Astrocyte of the spinal cord (primary cell): ENCODE measurements at regions not wholly inside any gene's neighbourhood (a gene's known extent, or its start where the extent isn't known, plus 50 kb on each side); places are given as distances from the start of the nearest gene placed in this dataset.

Experiments used
- DNase-seq: peaks from one replicate; pipeline ENCODE4 v3.0.0; 2011; ENCODE audit warnings: low read depth, low spot score
- H3K4me3 ChIP-seq: 2 replicates; pipeline ENCODE4 v1.5.1; 2011; ENCODE audit warnings: low read depth, mild to moderate bottlenecking, low read length, moderate library complexity
- CTCF ChIP-seq: IDR thresholded peaks from 2 replicates; pipeline ENCODE4 v1.5.1; 2012; ENCODE audit warnings: low read depth, mild to moderate bottlenecking, low read length, inconsistent platforms
- in situ Hi-C: cut with HindIII; loops from 2 replicates; pipeline ENCODE4 v1.10.0; 2017; ENCODE audit warnings: low sequenced_read_pairs

GRCh38 chr10:25766213-25766612 lies 167.8 kb upstream of the MYO3A start:
- in situ Hi-C loops = no loop called here
- no peak for TF ChIP-seq CTCF
- H3K4me3 ChIP-seq = no peak overlapping the region
- no peak for DNase-seq

DNA sequence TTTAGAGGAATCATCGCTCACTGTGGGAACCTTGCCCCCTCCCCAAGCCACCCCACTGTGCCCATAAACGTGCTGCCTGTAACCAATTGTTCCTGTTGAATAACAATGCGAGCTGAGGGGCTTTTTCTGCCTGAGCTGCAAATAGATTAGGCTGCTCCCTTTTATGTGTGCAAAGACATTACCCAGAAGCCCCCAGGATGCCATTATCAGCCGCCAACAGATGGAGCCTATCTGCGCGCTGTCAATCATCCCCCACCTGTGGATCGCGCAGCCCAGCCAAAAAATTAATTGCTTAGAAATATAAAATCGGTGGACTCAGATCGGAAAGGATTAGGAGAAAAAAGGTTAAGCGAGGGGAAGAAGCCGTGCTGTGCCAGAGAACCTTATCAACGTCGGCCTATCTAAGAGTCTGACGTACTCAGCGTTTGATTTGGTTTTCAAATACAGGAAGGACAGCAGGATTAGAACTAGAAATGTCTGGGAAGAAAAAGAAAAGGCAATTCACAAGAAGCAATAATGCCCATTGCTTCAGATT lies 167.3 kb upstream of the MYO3A start:
- in situ Hi-C loops = no loop called here
- no peak for DNase-seq
- no peak overlapping the region for H3K4me3 ChIP-seq
- no peak for TF ChIP-seq CTCF

DNA sequence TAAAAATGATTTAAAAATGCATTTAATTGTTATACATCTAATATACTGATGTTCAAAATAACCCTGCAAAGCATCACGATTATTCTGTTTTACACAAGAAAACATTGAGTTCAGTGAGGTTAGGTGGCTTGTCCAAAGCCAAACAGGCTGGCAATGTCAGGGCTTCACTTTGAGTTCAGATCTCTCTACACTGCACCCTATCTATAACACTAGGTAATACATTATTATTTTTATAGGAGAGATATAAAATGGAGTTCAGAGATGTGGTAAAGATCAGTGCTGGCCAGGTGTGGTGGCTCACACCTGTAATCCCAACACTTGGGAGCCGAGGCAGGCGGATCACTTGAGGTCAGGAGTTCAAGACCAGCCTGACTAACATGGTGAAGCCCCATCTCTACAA lies 165.9 kb upstream of the MYO3A start:
- no peak overlapping the region for H3K4me3 ChIP-seq
- no peak for TF ChIP-seq CTCF
- no peak for DNase-seq
- in situ Hi-C loops = no loop called here

- no peak for TF ChIP-seq CTCF
- in situ Hi-C loops = no loop called here
- no peak for DNase-seq
- H3K4me3 ChIP-seq = no peak overlapping the region
Observed at GRCh38 chr10:25778646-25779045, 155.4 kb upstream of the MYO3A start.

- H3K4me3 ChIP-seq = no peak overlapping the region
- TF ChIP-seq CTCF = no peak
- no peak for DNase-seq
- in situ Hi-C loops = no loop called here
Observed at GRCh38 chr10:25786161-25786560, 147.9 kb upstream of the MYO3A start.

DNA sequence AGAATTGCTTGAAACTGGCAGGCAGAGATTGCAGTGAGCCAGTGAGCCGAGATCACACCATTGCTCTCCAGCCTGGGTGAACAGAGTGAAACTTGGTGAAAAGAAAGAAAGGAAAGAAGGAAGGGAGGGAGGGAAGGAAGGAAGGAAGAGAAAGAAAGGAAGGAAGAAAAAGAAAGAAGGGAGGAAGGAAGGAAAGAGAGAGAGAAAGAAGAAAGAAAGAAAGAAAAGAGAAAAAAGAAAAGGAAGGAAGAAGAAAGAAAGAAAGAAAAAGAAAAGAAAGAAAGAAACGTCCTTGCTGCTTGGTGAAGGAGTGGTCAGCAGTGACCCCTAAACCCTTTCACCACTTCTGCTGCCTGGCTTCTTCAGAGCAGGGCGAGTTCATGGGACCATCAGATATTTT lies 147.1 kb upstream of the MYO3A start:
- H3K4me3 ChIP-seq = no peak overlapping the region
- no peak for DNase-seq
- no peak for TF ChIP-seq CTCF
- in situ Hi-C loops = no loop called here
